Activated naive CD8-positive, alpha-beta T cell treated with anti-CD3 and anti-CD28 coated beads, Interleukin-2, amount 10 ng/mL, durations not matched to agents 7 days and 5 days (primary cell): ENCODE measurements at regions not wholly inside any gene's neighbourhood (a gene's known extent, or its start where the extent isn't known, plus 50 kb on each side); places are given as distances from the start of the nearest gene placed in this dataset.
"Not testable (repeated sequence)": the region's sequence is repeated elsewhere in the genome, so short reads cannot be mapped to it uniquely, and the experiment has no call there.

ENCODE experiments used
- ATAC-seq: fragments of 150-1000 bp; cut with Tn5 transposase; one replicate; pipeline ENCODE4 v1.10.0; 2021; ENCODE audit warnings: low read depth, moderate library complexity
- POLR2A ChIA-PET: fragments of 350-600 bp; sonication (Branson Sonifier 250); formaldehyde crosslinking; loops from one replicate; lab custom pipeline; 2021; ENCODE audit warnings: antibody characterized with exemption; lab: Charles Lee
- DNase-seq: peaks from one replicate; pipeline ENCODE4 v3.0.0; 2021
- H3K27ac Mint-ChIP-seq: one replicate; pipeline ENCODE4 v1.8.0; 2022; ENCODE audit warnings: mild to moderate bottlenecking, mixed read lengths
- H3K27me3 Mint-ChIP-seq: one replicate; pipeline ENCODE4 v1.8.0; 2022; ENCODE audit warnings: mild to moderate bottlenecking, moderate library complexity, mixed read lengths
- H3K36me3 Mint-ChIP-seq: one replicate; pipeline ENCODE4 v1.8.0; 2021; ENCODE audit warnings: mild to moderate bottlenecking, mixed read lengths
- H3K4me1 Mint-ChIP-seq: one replicate; pipeline ENCODE4 v1.8.0; 2021; ENCODE audit warnings: mixed read lengths
- H3K4me3 Mint-ChIP-seq: one replicate; pipeline ENCODE4 v1.8.0; 2022; ENCODE audit warnings: mild to moderate bottlenecking, moderate library complexity, mixed read lengths
- H3K9me3 Mint-ChIP-seq: one replicate; pipeline ENCODE4 v1.8.0; 2021; ENCODE audit warnings: mixed read lengths

- Mint-ChIP-seq H3K4me3 (peak overlapping the region; percentile 3), H3K27ac (peak overlapping the region; percentile 7), H3K36me3 (peaks cover 14% of the 10 kb centered on the region), H3K4me1 (peaks cover 37% of the 10 kb centered on the region), H3K9me3 (peaks cover 11% of the 10 kb centered on the region)
- DNase-seq, H3K27me3 Mint-ChIP-seq, ATAC-seq: not testable (repeated sequence)
- POLR2A ChIA-PET: interaction anchor here (1.1 to 3.6 kb wide), 2 partner anchors 7 to 27 kb away, joined by 3 to 26 read pairs; no protein-coding TSS in a partner anchor
Measured at GRCh38 chr1:228796945-228797344, 61.7 kb downstream of the RHOU start.

GRCh38 chr1:228798035-228798434 is 62.8 kb downstream of the RHOU start:
- Mint-ChIP-seq H3K9me3 (peaks cover 11% of the 10 kb centered on the region), H3K4me3 (no peak overlapping the region), H3K36me3 (peaks cover 14% of the 10 kb centered on the region), H3K27ac (no peak overlapping the region), H3K27me3 (no peaks in the 10 kb centered on the region), H3K4me1 (peaks cover 45% of the 10 kb centered on the region)
- no peak for ATAC-seq
- POLR2A ChIA-PET: interaction anchor here (1.1 kb wide), 1 partner anchor 26 kb away, joined by 3 read pairs; no protein-coding TSS in a partner anchor
- DNase-seq: no peak

- Mint-ChIP-seq H3K27me3 (no peaks in the 10 kb centered on the region), H3K9me3 (peaks cover 11% of the 10 kb centered on the region), H3K4me1 (peaks cover 50% of the 10 kb centered on the region), H3K36me3 (peaks cover 14% of the 10 kb centered on the region), H3K4me3 (no peak overlapping the region), H3K27ac (no peak overlapping the region)
- ATAC-seq (no peak), DNase-seq (no peak)
- POLR2A ChIA-PET: no interaction called here
Measured at GRCh38 chr1:228798548-228798947, 63.3 kb downstream of the RHOU start.

GRCh38 chr1:228799924-228800323 is 64.6 kb downstream of the RHOU start:
- Mint-ChIP-seq H3K4me1 (peaks cover 61% of the 10 kb centered on the region), H3K9me3 (peaks cover 11% of the 10 kb centered on the region), H3K36me3 (peaks cover 21% of the 10 kb centered on the region), H3K27ac (peak overlapping the region; percentile 18), H3K4me3 (no peak overlapping the region), H3K27me3 (no peaks in the 10 kb centered on the region)
- ATAC-seq (no peak), DNase-seq (no peak)
- POLR2A ChIA-PET: no interaction called here

- peaks cover 11% of the 10 kb centered on the region for H3K9me3 Mint-ChIP-seq
- no peak overlapping the region for H3K27ac Mint-ChIP-seq
- DNase-seq (no peak), ATAC-seq (no peak)
- no peak overlapping the region for H3K4me3 Mint-ChIP-seq
- H3K27me3 Mint-ChIP-seq: no peaks in the 10 kb centered on the region
- POLR2A ChIA-PET: no interaction called here
- peaks cover 64% of the 10 kb centered on the region for H3K4me1 Mint-ChIP-seq
- H3K36me3 Mint-ChIP-seq: peaks cover 21% of the 10 kb centered on the region
Measured at GRCh38 chr1:228801068-228801467, 65.8 kb downstream of the RHOU start.

GRCh38 chr1:228802386-228803220 is 67.3 kb downstream of the RHOU start:
- no peak for DNase-seq
- H3K36me3 Mint-ChIP-seq: peaks cover 18% of the 10 kb centered on the region
- H3K4me1 Mint-ChIP-seq: peaks cover 65% of the 10 kb centered on the region
- no peak for ATAC-seq
- peaks cover 8% of the 10 kb centered on the region for H3K9me3 Mint-ChIP-seq
- no peak overlapping the region for H3K4me3 Mint-ChIP-seq
- POLR2A ChIA-PET: interaction anchor here (1.2 to 2.7 kb wide), 2 partner anchors 7 to 12 kb away, joined by 4 to 26 read pairs; no protein-coding TSS in a partner anchor
- H3K27me3 Mint-ChIP-seq: no peaks in the 10 kb centered on the region
- H3K27ac Mint-ChIP-seq: peak overlapping the region; percentile 15

- no peaks in the 10 kb centered on the region for H3K27me3 Mint-ChIP-seq
- peak overlapping the region; percentile 24 for H3K27ac Mint-ChIP-seq
Measured at GRCh38 chr1:228803421-228803820, 68.1 kb downstream of the RHOU start.

GRCh38 chr1:228804173-228804572 is 68.9 kb downstream of the RHOU start:
- Mint-ChIP-seq H3K9me3 (peaks cover 4% of the 10 kb centered on the region), H3K4me1 (peaks cover 69% of the 10 kb centered on the region), H3K36me3 (peaks cover 18% of the 10 kb centered on the region), H3K4me3 (peak overlapping the region; percentile 72), H3K27ac (peak overlapping the region; percentile 96), H3K27me3 (no peaks in the 10 kb centered on the region)
- no peak for DNase-seq
- ATAC-seq: no peak
- POLR2A ChIA-PET: interaction anchor here (1.1 to 2.7 kb wide), 5 partner anchors 9 to 69 kb away, joined by 3 to 26 read pairs (median 4); partner anchors contain the start of gene RHOU

More at GRCh38 chr1:228803421-228803820, 68.1 kb downstream of the RHOU start:
- Mint-ChIP-seq H3K4me3 (no peak overlapping the region), H3K36me3 (peaks cover 17% of the 10 kb centered on the region), H3K4me1 (peaks cover 64% of the 10 kb centered on the region), H3K9me3 (peaks cover 5% of the 10 kb centered on the region)
- DNase-seq (no peak), ATAC-seq (no peak)
- POLR2A ChIA-PET: interaction anchor here (1.2 to 2.7 kb wide), 2 partner anchors 8 to 12 kb away, joined by 4 to 26 read pairs; no protein-coding TSS in a partner anchor

- Mint-ChIP-seq H3K4me3 (peak overlapping the region; percentile 72), H3K4me1 (peaks cover 70% of the 10 kb centered on the region), H3K9me3 (peaks cover 3% of the 10 kb centered on the region), H3K27me3 (no peaks in the 10 kb centered on the region), H3K27ac (peak overlapping the region; percentile 96), H3K36me3 (peaks cover 17% of the 10 kb centered on the region)
- ATAC-seq (peak; percentile 97), DNase-seq (peak; percentile 59)
- POLR2A ChIA-PET: interaction anchor here (0.6 to 2.7 kb wide), 6 partner anchors 10 to 266 kb away, joined by 3 to 26 read pairs (median 4); partner anchors contain the start of gene RHOU
Measured at GRCh38 chr1:228804640-228805413, 69.5 kb downstream of the RHOU start.

- POLR2A ChIA-PET: interaction anchor here (0.7 kb wide), 1 partner anchor 70 kb away, joined by 3 read pairs; no protein-coding TSS in a partner anchor
- peak overlapping the region; percentile 14 for H3K27ac Mint-ChIP-seq
- ATAC-seq (no peak), DNase-seq (no peak)
- no peaks in the 10 kb centered on the region for H3K27me3 Mint-ChIP-seq
- no peak overlapping the region for H3K4me3 Mint-ChIP-seq
- peaks cover 76% of the 10 kb centered on the region for H3K4me1 Mint-ChIP-seq
- H3K36me3 Mint-ChIP-seq: peaks cover 17% of the 10 kb centered on the region
- H3K9me3 Mint-ChIP-seq: no peaks in the 10 kb centered on the region
Measured at GRCh38 chr1:228807904-228808605, 72.8 kb downstream of the RHOU start.

- Mint-ChIP-seq H3K27me3 (no peaks in the 10 kb centered on the region), H3K9me3 (no peaks in the 10 kb centered on the region), H3K27ac (peak overlapping the region; percentile 83)
Measured at GRCh38 chr1:228809621-228810394, 74.5 kb downstream of the RHOU start.

GRCh38 chr1:228810395-228810758 is 75.1 kb downstream of the RHOU start:
- ATAC-seq (no peak), DNase-seq (no peak)
- H3K27me3 Mint-ChIP-seq: no peaks in the 10 kb centered on the region
- H3K27ac Mint-ChIP-seq: peak overlapping the region; percentile 83
- no peaks in the 10 kb centered on the region for H3K9me3 Mint-ChIP-seq
- H3K4me3 Mint-ChIP-seq: peak overlapping the region; percentile 18
- peaks cover 11% of the 10 kb centered on the region for H3K36me3 Mint-ChIP-seq
- POLR2A ChIA-PET: interaction anchor here (0.5 to 1.8 kb wide), 3 partner anchors 16 to 50 kb away, joined by 3 to 4 read pairs (median 4); no protein-coding TSS in a partner anchor
- H3K4me1 Mint-ChIP-seq: peaks cover 59% of the 10 kb centered on the region

More at GRCh38 chr1:228809621-228810394, 74.5 kb downstream of the RHOU start:
- Mint-ChIP-seq H3K4me3 (peak overlapping the region; percentile 17), H3K36me3 (peaks cover 11% of the 10 kb centered on the region), H3K4me1 (peaks cover 64% of the 10 kb centered on the region)
- POLR2A ChIA-PET: interaction anchor here (0.5 to 1.7 kb wide), 2 partner anchors 15 to 49 kb away, joined by 3 to 4 read pairs; no protein-coding TSS in a partner anchor
- ATAC-seq (peak; percentile 16), DNase-seq (no peak)
